ENCODE measurements at regions not wholly inside any gene's neighbourhood (a gene's known extent, or its start where the extent isn't known, plus 50 kb on each side); places are given as distances from the start of the nearest gene placed in this dataset.

DNA sequence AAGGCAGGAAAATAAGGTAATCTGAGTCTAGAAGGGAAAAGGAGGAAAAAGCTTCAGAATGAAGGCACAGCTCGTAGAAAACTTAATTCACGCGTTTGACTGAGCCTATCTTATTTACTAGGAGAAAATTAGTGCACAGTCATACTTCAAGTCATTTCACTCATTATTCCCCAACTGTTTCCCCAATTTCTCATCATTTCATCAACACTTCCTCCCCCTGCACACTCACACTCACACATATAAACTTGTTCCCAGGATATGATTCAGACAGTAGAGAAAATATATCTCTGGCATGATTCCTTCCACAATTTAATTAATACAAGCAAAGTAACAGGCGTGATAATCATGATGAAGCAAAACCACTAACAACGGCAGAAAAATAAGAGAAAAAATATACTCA is 94.5 kb upstream of the F13A1 start:
- intact Hi-C loops (cut with DNase I), result no loop called here
- TF ChIP-seq CTCF (IDR thresholded peaks at IDR 0.05) (no peak), POLR2A (IDR thresholded peaks at IDR 0.05) (no peak)

DNA sequence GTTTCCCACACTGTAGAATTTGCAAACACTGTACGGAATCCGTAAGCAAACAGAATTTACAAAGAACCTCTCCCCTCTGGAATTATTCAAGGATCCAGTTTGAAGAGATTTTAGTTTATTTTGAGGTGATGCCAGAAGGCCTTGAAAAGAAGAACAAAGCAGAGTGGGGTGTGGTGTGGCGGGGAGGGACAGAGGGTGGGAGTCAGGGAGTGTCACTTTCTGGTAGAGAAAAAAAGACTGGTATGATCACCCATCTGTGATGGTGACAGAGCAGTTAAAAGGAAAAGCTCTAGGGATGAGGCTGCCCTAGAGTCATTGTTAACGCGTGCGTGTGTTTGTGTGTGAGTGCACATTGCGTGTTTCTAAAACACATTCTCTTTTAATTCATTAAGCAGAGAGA is 97.0 kb upstream of the F13A1 start:
- WGBS, 2 donors, result 80 to 83% methylated on average over 7 of the region's 7 CpGs
- Histone ChIP-seq H3K4me1 (no peaks in the 10 kb centered on the region), H3K36me3 (replicated peaks in 1 of 2; ENCODE audit: insufficient read depth in 1 of 2, low read depth in 2 of 2) (no peaks in the 10 kb centered on the region), H3K27me3 (no peaks in the 10 kb centered on the region), H3K4me3 (no peak overlapping the region), H3K27ac (no peak overlapping the region), H3K9me3 (no peaks in the 10 kb centered on the region)
- intact Hi-C loops (cut with DNase I), result no loop called here
- no peak for DNase-seq
- no peak for ATAC-seq
- TF ChIP-seq POLR2A (IDR thresholded peaks at IDR 0.05), result no peak

More for the DNA sequence above, 94.5 kb upstream of the F13A1 start:
- no peak for ATAC-seq
- DNase-seq, result no peak
- H3K36me3 ChIP-seq (replicated peaks in 1 of 2; ENCODE audit: insufficient read depth in 1 of 2, low read depth in 2 of 2), result no peaks in the 10 kb centered on the region
- H3K27ac ChIP-seq, result no peak overlapping the region
- H3K4me1 ChIP-seq, result no peaks in the 10 kb centered on the region
- no peaks in the 10 kb centered on the region for H3K27me3 ChIP-seq
- H3K9me3 ChIP-seq, result no peaks in the 10 kb centered on the region
- WGBS, 2 donors, result 66 to 74% methylated on average over 5 of the region's 5 CpGs
- no peak overlapping the region for H3K4me3 ChIP-seq

DNA sequence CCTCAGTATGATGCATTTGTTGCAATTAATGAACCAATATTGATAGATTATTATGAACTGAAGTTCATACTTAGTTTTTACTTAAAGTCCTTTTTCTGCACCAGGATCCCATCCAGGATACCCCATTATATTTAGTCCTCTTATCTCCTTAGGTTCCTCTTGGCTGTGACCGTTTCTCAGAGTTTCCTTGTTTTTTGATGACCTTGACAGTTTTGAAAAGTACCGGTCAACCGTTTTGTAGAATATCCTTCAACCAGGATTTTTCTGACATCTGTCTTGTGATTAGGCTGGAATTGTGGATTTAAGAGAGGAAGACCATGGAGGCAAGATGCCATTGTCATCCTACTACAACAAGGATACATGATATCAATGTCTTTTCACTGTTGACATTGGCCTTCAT is 98.0 kb upstream of the F13A1 start:
- Histone ChIP-seq H3K9me3 (no peaks in the 10 kb centered on the region), H3K36me3 (replicated peaks in 1 of 2; ENCODE audit: insufficient read depth in 1 of 2, low read depth in 2 of 2) (no peaks in the 10 kb centered on the region), H3K27me3 (no peaks in the 10 kb centered on the region), H3K4me1 (no peaks in the 10 kb centered on the region), H3K27ac (no peak overlapping the region), H3K4me3 (no peak overlapping the region)
- WGBS, 2 donors, result 56 to 60% methylated on average over 3 of the region's 3 CpGs
- TF ChIP-seq CTCF (IDR thresholded peaks at IDR 0.05), result no peak
- no peak for TF ChIP-seq POLR2A (IDR thresholded peaks at IDR 0.05)
- ATAC-seq, result no peak
- intact Hi-C loops (cut with DNase I), result no loop called here
- no peak for DNase-seq

DNA sequence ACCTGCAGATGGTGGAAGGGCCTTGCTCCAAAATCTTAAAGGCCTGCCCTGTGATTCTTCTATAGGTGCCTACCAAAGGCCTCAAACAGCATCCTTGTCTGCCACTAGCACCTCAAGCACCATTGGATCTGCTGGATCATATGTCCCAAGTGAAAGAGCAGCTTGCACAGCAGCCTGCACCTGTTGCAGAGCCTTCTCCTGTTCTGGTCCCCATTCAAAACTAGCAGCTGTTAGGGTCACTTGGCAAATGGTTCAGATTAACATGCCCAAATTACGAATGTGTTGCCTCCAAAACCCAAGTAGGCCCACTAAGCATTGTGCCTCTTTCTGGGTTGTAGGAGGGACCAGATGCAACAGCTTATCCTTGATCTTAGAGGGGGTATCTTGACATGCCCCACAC is 99.6 kb upstream of the F13A1 start:
- intact Hi-C loops (cut with DNase I), result no loop called here
- ATAC-seq (no peak), DNase-seq (no peak)
- Histone ChIP-seq H3K4me3 (no peak overlapping the region), H3K9me3 (no peaks in the 10 kb centered on the region), H3K36me3 (replicated peaks in 1 of 2; ENCODE audit: insufficient read depth in 1 of 2, low read depth in 2 of 2) (no peaks in the 10 kb centered on the region), H3K27ac (no peak overlapping the region), H3K4me1 (no peaks in the 10 kb centered on the region), H3K27me3 (no peaks in the 10 kb centered on the region)
- 38 to 65% methylated on average over 1 of the region's 1 CpG for WGBS, 2 donors
- TF ChIP-seq POLR2A (IDR thresholded peaks at IDR 0.05) (no peak), CTCF (IDR thresholded peaks at IDR 0.05) (no peak)

DNA sequence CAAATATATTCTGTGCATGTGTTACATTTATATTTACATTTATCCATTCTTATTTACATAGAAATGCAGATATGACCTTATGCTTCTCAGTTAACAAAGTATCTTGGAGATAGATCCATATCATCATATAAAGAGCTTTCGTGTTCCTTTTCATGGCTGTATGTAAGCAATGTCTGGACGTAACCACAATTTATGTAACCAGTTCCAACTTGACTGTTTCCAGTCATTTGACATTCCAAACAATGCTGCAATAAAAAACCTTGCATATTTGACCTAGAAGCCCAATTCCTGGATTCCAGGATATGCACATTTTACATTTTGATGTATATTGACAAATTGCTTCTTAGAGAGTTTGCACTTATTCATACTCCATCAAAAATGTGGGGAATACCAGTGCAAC is 113.7 kb upstream of the F13A1 start:
- Histone ChIP-seq H3K4me3 (no peak overlapping the region), H3K27me3 (no peaks in the 10 kb centered on the region), H3K4me1 (no peaks in the 10 kb centered on the region), H3K27ac (no peak overlapping the region), H3K9me3 (no peaks in the 10 kb centered on the region), H3K36me3 (replicated peaks in 1 of 2; ENCODE audit: insufficient read depth in 1 of 2, low read depth in 2 of 2) (no peaks in the 10 kb centered on the region)
- DNase-seq (no peak), ATAC-seq (no peak)
- intact Hi-C loops (cut with DNase I), result no loop called here
- no peak for TF ChIP-seq POLR2A (IDR thresholded peaks at IDR 0.05)
- no peak for TF ChIP-seq CTCF (IDR thresholded peaks at IDR 0.05)
- 63 to 78% methylated on average over 2 of the region's 2 CpGs for WGBS, 2 donors
